Astrocyte (in vitro differentiated cells and primary cell): ENCODE measurements at regions not wholly inside any gene's neighbourhood (a gene's known extent, or its start where the extent isn't known, plus 50 kb on each side); places are given as distances from the start of the nearest gene placed in this dataset.

ENCODE experiments used
- DNase-seq: peaks from one replicate; pipeline ENCODE4 v3.0.0-alpha.2; 2010; ENCODE audit warnings: low read depth
- FAIRE-seq: peaks from 2 replicates; lab custom pipeline; 2011; peaks lifted over from hg19 to GRCh38; lab: Jason Lieb, UNC
- H2AFZ ChIP-seq: 2 replicates; pipeline ENCODE4 v1.6.0; 2012; ENCODE audit warnings: low read depth, low read length, inconsistent platforms
- H3K27ac ChIP-seq: 2 replicates; pipeline ENCODE4 v1.5.1; 2011; ENCODE audit warnings: low read depth, low read length, inconsistent platforms
- H3K27me3 ChIP-seq: 2 replicates; pipeline ENCODE4 v1.6.0; 2011; ENCODE audit warnings: low read length, inconsistent platforms; ENCODE audit not compliant: insufficient read depth
- H3K36me3 ChIP-seq: 2 replicates; pipeline ENCODE4 v1.5.1; 2011; ENCODE audit warnings: low read length, inconsistent platforms; ENCODE audit not compliant: insufficient read depth
- H3K4me1 ChIP-seq: 2 replicates; pipeline ENCODE4 v1.5.1; 2011; ENCODE audit warnings: low read length, inconsistent platforms; ENCODE audit not compliant: insufficient read depth
- H3K4me2 ChIP-seq: 2 replicates; pipeline ENCODE4 v1.6.0; 2012; ENCODE audit warnings: low read length, inconsistent platforms
- H3K4me3 ChIP-seq: 2 replicates; pipeline ENCODE4 v1.5.1; 2011; ENCODE audit warnings: low read depth, mild to moderate bottlenecking, low read length, inconsistent platforms; ENCODE audit not compliant: insufficient read depth
- H3K79me2 ChIP-seq: 2 replicates; pipeline ENCODE4 v1.6.0; 2012; ENCODE audit warnings: mild to moderate bottlenecking, low read length, inconsistent platforms; ENCODE audit not compliant: insufficient read depth
- H3K9ac ChIP-seq: 2 replicates; pipeline ENCODE4 v1.6.0; 2012; ENCODE audit warnings: mild to moderate bottlenecking, low read length, inconsistent platforms
- H3K9me3 ChIP-seq: 2 replicates; pipeline ENCODE4 v1.5.1; 2012; ENCODE audit warnings: low read depth, mild to moderate bottlenecking, low read length, inconsistent platforms; ENCODE audit not compliant: insufficient read depth
- H4K20me1 ChIP-seq: 2 replicates; pipeline ENCODE4 v1.6.0; 2012; ENCODE audit warnings: low read length, inconsistent platforms; ENCODE audit not compliant: insufficient read depth
- H3K27ac Mint-ChIP-seq: one replicate; pipeline ENCODE4 v1.8.0; 2021; ENCODE audit warnings: mild to moderate bottlenecking, mixed read lengths; ENCODE audit not compliant: unreplicated experiment
- H3K27me3 Mint-ChIP-seq: one replicate; pipeline ENCODE4 v1.8.0; 2021; ENCODE audit warnings: low read depth, mixed read lengths; ENCODE audit not compliant: unreplicated experiment
- H3K36me3 Mint-ChIP-seq: one replicate; pipeline ENCODE4 v1.8.0; 2021; ENCODE audit warnings: low read depth, mixed read lengths; ENCODE audit not compliant: unreplicated experiment
- H3K4me1 Mint-ChIP-seq: one replicate; pipeline ENCODE4 v1.8.0; 2021; ENCODE audit warnings: low read depth, mixed read lengths; ENCODE audit not compliant: unreplicated experiment
- H3K4me3 Mint-ChIP-seq: one replicate; pipeline ENCODE4 v1.8.0; 2021; ENCODE audit warnings: mild to moderate bottlenecking, moderate library complexity, mixed read lengths; ENCODE audit not compliant: unreplicated experiment
- H3K9me3 Mint-ChIP-seq: one replicate; pipeline ENCODE4 v1.8.0; 2021; ENCODE audit warnings: mild to moderate bottlenecking, mixed read lengths; ENCODE audit not compliant: unreplicated experiment
- CTCF ChIP-seq: IDR thresholded peaks from 2 replicates; pipeline ENCODE4 v1.5.1; 2011; ENCODE audit warnings: low read depth, mild to moderate bottlenecking, inconsistent platforms, low read length, moderate library complexity; ENCODE audit not compliant: insufficient read depth
- EZH2 ChIP-seq: IDR thresholded peaks from 2 replicates; pipeline ENCODE4 v1.6.1; 2012; ENCODE audit warnings: mild to moderate bottlenecking, low read length, inconsistent platforms; ENCODE audit not compliant: insufficient read depth

- no peak for FAIRE-seq
- Histone ChIP-seq H3K36me3 (no peaks in the 10 kb centered on the region), H3K9ac (no peak overlapping the region), H3K9me3 (no peaks in the 10 kb centered on the region), H3K27me3 (peaks cover 6% of the 10 kb centered on the region), H3K4me3 (no peak overlapping the region), H4K20me1 (no peaks in the 10 kb centered on the region), H3K4me2 (peak overlapping the region; percentile 8), H3K27ac (no peak overlapping the region), H3K79me2 (no peaks in the 10 kb centered on the region), H3K4me1 (peaks cover 6% of the 10 kb centered on the region), H2AFZ (no peak overlapping the region)
- Mint-ChIP-seq H3K27me3 (peaks cover 41% of the 10 kb centered on the region), H3K36me3 (peaks cover 3% of the 10 kb centered on the region), H3K4me1 (peaks cover 4% of the 10 kb centered on the region), H3K27ac (no peak overlapping the region), H3K4me3 (no peak overlapping the region), H3K9me3 (peaks cover 21% of the 10 kb centered on the region)
- TF ChIP-seq CTCF (no peak), EZH2 (no peak)
- DNase-seq, result no peak
Measured at GRCh38 chr20:51276296-51276695, 253.4 kb upstream of the KCNG1 start.

- no peak for FAIRE-seq
- no peaks in the 10 kb centered on the region for H3K79me2 ChIP-seq
- no peak overlapping the region for H3K4me3 ChIP-seq
- H3K4me3 Mint-ChIP-seq, result no peak overlapping the region
- H3K27me3 Mint-ChIP-seq, result peaks cover 41% of the 10 kb centered on the region
- peak; percentile 28 for DNase-seq
- H3K9ac ChIP-seq, result no peak overlapping the region
- H4K20me1 ChIP-seq, result no peaks in the 10 kb centered on the region
- no peak for TF ChIP-seq CTCF
- no peak for TF ChIP-seq EZH2
- no peaks in the 10 kb centered on the region for H3K36me3 ChIP-seq
- H3K27ac ChIP-seq, result no peak overlapping the region
- H3K4me2 ChIP-seq, result peak overlapping the region; percentile 8
- H3K9me3 ChIP-seq, result no peaks in the 10 kb centered on the region
- peaks cover 6% of the 10 kb centered on the region for H3K27me3 ChIP-seq
- no peak overlapping the region for H3K27ac Mint-ChIP-seq
- peaks cover 6% of the 10 kb centered on the region for H3K4me1 ChIP-seq
- H3K36me3 Mint-ChIP-seq, result peaks cover 3% of the 10 kb centered on the region
- H2AFZ ChIP-seq, result no peak overlapping the region
- peaks cover 22% of the 10 kb centered on the region for H3K9me3 Mint-ChIP-seq
- H3K4me1 Mint-ChIP-seq, result peaks cover 4% of the 10 kb centered on the region
Measured at GRCh38 chr20:51275826-51276225, 252.9 kb upstream of the KCNG1 start.

GRCh38 chr20:51275181-51275580, 252.3 kb upstream of the KCNG1 start:
- H3K4me2 ChIP-seq, result peak overlapping the region; percentile 8
- Mint-ChIP-seq H3K27ac (no peak overlapping the region), H3K27me3 (peaks cover 41% of the 10 kb centered on the region), H3K36me3 (peaks cover 7% of the 10 kb centered on the region), H3K4me3 (no peak overlapping the region), H3K4me1 (peaks cover 4% of the 10 kb centered on the region), H3K9me3 (peaks cover 21% of the 10 kb centered on the region)
- H3K9me3 ChIP-seq, result no peaks in the 10 kb centered on the region
- no peak overlapping the region for H3K27ac ChIP-seq
- no peaks in the 10 kb centered on the region for H3K79me2 ChIP-seq
- no peaks in the 10 kb centered on the region for H4K20me1 ChIP-seq
- H3K9ac ChIP-seq, result no peak overlapping the region
- DNase-seq (no peak), FAIRE-seq (no peak)
- peaks cover 6% of the 10 kb centered on the region for H3K4me1 ChIP-seq
- no peak overlapping the region for H3K4me3 ChIP-seq
- H3K27me3 ChIP-seq, result peaks cover 6% of the 10 kb centered on the region
- no peak overlapping the region for H2AFZ ChIP-seq
- TF ChIP-seq EZH2 (no peak), CTCF (no peak)
- H3K36me3 ChIP-seq, result no peaks in the 10 kb centered on the region
